NCI-H2196 (cell line): ENCODE measurements at regions not wholly inside any gene's neighbourhood (a gene's known extent, or its start where the extent isn't known, plus 50 kb on each side); places are given as distances from the start of the nearest gene placed in this dataset.

ENCODE experiments used
- DNase-seq: peaks from one replicate; lab custom pipeline; 2025; ENCODE audit not compliant: unreplicated experiment; lab: John Stamatoyannopoulos, UW

DNA sequence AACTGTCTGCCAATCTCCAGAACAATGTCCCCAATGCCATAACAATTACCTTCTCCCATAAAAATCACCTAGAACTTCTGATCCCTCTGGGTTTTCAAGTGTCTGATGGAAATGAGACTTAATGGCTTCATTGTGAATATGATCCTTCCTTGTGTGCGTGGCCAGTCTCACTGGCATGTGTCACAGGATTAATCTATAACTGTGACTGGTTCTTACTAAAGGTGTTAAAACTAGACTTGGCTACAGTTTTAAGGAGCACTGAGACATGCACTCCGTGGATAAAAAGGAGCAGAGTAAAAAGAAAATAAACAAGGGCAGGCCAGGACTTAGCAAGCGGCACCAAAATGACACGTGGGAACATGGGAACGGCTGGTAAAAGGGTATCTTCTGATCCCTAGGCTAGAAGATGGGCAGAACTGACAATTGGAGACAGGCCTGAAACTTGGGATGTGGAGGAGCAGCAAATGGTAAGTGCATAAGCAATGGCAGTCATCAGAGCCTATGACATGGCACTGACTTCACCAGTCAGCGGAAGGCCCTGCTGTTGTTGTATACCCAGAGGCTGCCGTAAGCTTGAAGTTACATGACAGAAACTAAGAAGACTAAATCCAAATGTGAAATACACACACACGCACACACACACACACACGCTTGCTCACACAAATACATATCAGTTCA is 256.6 kb upstream of the NOCT start:
- no peak for DNase-seq

DNA sequence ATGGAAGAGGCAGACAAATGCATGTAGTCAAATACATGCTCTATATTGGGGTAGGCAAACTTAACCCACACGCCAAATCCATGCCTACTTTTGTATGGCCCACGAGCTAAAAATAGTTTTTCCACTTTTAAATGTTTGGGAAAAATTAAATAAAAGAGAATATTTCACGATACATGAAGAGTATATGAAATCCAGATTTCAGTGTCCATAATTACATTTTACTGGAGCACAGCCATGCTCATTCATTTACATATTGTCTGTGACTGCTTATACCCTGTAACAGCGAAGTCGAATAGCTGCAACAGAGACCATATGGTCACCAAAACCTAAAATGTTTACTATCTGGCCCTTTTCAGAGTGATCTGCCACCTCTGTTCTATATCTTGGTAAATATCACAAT is 257.4 kb upstream of the NOCT start:
- no peak for DNase-seq

DNA sequence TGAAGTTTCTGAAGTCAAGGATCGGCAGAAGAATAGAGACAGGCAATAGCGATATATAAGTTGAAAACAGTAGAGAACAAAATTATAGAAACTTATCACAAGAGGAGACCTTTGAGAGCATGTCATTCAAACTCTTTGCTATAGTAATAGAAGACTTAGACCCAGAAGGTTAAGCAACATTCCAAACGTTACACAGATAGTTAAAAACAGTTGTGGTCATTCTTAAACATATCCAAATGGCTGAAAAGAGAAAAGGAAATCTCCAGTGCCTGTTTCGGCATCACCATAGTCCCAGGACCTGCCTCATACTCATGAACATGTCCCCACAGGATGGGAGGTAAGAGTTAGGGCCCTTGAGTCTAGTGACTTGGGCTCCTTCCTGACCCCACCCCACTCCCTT is 258.1 kb upstream of the NOCT start:
- DNase-seq, result no peak

DNA sequence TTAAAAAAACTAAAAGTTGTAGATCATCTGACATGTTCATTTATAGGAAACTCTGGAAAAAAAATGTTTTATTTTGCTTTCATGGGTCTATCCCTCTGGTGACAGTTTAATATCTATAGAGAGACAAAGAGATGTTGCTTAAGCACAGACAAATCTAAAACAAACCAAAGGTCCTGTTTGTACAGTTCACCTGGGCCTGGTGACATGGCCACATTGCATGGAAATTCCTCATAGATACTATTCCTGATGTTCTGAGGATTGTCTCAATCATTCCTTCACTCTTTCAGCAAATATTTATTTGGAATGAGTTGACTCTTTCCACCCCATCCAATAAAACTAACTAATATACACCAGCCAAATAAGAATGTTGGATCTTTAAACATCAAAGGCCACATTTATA is 259.1 kb upstream of the NOCT start:
- DNase-seq, result no peak

DNA sequence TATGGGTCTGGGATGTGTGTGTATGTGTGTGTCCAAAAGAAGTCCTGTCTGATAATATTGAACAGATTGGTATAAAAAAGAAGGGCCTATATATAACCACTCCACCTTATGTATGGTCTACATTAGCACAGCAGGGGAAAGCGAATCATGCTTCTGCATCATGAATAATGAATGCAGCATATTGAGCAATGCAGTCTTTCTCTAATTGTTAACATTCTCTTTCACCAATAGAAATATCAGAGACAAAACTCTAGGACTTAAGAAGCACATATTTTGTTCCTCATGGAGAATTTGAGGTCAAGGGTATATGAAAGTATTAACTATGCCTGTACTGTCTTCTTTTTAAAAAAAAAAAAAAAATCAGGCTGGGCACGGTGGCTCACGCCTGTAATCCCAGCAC is 264.3 kb upstream of the NOCT start:
- DNase-seq, result no peak

DNA sequence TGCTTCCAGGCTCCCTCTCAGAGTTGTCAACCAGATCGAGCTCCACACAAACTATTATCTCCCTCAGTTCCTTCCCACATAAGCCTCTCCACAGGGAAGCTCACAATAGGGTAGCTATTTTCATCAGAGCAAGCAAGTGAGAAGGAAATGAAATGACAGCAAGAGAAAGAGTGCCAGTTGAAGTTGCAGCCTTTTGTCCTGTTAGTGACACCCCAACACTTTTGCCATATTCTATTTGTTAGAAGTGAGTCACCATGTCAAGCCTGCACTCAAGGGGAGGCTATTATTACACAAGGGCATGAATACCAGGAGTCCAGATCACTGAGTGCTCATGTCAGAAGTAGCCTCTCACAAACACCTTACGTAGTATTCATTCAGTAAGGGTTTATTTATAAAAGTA is 266.3 kb upstream of the NOCT start:
- no peak for DNase-seq

DNA sequence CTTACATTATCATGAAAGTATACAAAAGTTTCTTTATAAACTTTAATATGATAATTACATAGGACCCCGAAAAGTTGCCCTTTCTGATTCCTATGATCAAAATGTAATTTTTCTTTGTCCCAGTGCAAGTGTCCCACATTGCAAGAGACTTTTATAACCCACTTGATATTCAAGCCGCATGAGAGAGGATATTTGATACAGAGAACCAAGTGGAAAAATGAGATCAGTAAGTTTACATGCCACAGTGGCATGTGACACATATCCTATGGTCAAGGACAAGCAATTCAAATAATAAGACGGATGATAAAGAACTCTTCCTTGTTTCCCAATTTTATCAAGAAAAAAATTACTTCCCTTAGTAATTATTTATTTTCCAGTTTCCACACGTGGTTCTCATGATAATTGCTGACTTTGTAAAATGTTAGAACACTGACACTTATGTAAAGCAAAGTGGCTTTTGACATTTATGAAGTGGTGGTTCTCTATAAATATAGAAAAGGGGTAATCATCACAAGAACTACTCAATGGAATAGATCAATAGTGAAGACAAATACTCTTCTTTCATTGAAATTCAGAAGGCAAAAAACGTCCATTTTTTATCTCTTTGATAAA is 273.7 kb upstream of the NOCT start:
- no peak for DNase-seq

DNA sequence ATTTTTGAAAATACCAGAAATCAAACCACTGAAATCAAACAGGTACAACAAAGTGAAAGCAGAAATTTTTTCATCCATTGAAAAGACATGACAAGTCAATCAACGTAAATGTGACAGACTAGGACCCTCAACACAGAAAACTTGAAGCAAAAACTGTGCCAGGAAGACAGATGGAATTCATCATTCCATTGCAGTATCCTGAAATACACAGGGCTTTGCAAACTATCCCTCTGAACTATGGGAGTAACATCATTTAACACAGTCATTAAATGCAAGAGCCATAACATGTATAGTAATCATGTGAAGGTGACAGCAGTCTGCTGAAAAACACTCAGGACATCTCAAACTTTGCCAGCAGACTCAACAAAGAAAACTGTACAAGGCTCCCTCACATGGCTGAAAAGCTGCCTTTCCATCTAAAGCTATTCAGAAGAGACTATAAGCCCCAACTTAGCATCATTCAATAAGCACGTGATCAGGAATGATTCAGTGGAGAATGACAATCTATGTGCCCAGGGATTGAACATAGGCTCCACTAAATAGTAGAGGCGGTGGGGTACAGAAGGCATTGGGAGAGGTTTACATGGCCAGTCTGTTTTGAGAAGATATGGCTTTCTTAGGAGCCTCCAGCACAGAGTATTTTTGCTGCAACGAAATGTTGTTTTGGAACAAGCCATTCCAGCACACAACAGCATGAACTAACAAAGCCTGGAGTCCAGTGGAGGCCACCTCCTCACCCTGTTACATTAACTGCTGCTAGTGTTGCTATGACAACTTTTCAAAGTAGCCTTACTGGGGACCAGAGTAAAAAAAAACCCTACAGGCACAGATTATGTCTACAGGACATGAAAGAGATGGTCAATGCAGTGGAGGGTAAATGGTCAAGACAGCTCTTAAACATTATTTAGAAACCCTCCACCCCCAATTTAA is 274.5 kb upstream of the NOCT start:
- no peak for DNase-seq

DNA sequence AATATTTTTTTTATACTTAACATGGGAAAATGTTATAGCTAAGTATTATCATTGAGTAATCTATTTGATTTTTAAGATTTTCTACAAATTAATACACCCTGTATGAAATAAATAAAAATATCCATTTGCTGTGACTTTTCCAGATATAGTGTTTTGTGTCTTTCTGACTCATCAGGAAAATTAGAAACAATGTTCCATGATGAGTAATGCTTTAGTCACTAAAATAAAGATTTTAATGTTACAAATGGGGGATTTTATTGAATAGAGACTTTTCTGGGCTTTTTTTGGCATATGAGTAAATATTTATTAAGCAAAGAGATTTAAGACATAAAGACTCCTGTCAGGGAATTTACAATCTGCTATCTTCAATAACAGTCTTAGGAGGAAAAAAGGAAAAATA is 279.2 kb upstream of the NOCT start:
- no peak for DNase-seq

DNA sequence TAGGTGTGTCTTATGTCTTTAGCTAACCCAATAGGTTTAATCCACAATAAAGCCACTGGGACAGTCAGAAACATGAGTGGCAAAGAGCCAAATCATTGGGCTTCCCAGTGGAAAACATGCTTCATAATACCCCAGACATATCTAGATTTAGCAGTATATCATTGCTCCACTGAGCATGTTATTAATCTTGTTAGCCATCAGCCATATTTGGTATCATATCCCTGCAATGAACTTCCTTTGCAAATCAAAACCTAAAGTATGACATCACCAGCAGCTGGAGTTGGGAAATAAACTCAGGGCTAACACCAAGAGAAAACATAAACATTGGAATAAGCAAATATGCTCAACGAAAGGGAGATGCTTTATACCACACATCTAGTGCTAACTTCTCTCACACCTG is 280.8 kb upstream of the NOCT start:
- DNase-seq, result no peak

DNA sequence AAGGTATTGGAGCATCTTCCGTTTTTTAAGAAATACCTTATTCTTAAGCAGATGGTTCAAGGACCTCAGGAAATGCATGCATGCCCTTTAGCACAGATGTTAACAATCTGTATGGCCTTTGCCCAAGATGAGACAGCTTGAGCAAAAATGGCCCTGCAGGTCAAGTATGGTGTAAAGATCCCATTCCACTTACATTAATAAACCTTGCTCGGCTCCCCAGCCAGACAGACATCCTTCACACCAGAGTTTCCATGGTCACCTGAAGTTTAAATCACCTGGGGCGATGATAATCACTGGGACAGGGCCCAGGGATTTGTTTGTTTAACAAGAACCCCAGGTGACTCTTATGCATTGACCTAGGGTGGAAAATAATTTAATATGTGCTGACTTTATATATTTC is 287.0 kb upstream of the NOCT start:
- no peak for DNase-seq

DNA sequence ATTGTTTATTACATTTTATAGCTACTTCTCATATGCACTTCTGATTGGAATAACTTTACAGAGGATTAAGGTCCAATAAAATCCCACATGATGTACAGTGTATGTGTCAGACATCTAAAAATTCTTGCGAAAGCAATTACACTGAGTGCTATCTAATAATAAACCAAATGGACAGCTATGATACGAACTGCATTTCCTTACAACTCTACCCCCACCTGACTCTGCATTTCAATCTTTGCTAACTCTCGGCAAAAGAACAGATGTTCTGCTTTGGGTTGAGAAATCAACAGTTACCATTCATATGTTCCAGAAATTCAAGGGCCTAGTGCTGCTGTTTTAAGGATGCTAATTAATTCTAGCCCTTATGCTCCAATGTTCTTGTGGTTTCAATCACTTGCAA is 287.9 kb upstream of the NOCT start:
- no peak for DNase-seq

DNA sequence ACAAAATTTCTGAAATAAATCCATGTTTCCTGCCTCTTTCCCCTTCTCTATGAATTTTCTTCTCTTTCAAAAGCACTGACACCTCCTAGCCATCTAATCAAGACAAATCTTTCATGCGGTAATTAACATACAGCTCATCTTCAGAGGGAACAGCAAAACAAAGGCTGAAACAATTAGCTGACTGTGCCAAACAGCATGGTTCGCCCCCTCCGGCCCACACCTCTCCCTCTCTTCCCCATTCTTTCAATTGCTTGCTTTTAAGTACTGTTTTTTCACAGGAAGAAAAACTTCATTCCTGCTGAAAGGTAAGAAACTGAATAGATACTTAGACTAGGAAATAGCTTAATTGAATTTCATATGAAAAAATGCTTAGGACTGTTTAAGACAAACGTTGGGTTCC is 291.1 kb upstream of the NOCT start:
- DNase-seq, result no peak

DNA sequence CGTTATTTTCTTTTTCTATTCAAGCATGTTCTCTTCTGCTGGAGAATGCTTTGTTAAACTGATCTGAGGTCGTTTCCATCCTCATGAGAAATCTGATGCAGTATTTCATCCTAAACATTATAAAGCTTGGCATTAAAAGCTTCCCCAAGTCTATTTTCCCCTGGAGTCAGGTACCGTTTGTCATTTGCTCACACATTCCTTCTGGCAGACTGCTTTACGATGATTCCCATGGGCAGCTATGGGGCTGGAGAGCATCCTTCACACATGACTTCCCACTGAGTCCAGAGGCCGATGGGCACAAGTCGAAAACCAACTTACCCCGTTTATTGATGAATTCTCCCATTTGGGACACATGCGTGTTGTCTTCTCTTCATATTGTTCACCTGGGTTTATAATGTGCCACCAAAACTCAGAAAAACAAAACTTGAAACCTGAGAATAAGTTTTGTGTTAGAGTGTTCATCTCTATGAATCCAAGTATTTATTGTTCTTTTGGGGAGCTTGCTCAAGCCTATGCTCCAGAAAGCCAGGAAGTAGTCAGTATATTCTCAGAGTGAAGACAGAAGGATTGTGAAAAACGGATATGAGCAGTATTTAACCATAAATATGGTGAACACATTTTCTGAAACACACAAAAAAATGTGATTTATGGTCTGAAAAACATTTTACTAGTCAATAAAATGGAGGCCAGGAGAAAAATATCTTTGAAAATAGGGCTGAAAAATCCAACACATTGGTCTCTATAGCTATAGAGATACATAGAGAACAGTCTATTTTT is 298.8 kb upstream of the NOCT start:
- DNase-seq, result no peak

DNA sequence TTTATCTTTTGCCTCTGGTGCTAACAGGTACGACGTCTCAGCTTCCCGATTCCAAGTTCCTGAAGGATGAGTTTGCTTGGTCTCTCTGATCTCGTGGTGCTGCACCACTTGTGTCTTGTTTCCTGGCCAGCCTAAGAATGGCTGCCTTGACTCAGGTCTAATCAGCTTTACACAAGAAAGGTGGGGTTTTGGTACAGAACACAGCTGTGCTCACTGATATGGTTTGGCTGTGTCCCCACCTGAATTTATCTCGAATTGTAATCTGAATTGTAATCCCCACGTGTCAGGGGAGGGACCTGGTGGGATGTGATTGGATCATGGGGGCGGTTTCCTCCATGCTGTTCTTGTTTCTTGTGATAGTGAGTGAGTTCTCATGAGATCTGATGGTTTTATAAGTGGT is 305.3 kb upstream of the NOCT start:
- no peak for DNase-seq

DNA sequence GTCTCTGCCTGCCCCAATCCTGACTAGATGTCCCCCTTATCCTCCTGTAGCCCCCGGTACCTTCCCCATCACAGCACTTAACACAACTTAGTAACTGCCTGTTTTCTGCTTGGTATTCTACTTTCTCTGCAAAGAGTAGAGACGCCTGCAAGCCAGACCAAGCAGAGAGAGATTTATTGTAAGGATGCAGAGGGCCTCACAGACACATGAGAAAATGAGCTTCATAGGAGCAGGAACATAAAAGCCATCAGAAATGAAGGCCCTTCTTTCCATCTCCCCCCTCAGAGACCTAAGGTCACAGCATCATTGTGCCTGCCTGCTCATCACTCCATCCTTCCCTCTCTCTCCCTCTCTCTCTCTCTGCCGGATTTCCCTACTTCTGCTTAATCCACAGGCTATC is 305.7 kb upstream of the NOCT start:
- DNase-seq, result no peak

DNA sequence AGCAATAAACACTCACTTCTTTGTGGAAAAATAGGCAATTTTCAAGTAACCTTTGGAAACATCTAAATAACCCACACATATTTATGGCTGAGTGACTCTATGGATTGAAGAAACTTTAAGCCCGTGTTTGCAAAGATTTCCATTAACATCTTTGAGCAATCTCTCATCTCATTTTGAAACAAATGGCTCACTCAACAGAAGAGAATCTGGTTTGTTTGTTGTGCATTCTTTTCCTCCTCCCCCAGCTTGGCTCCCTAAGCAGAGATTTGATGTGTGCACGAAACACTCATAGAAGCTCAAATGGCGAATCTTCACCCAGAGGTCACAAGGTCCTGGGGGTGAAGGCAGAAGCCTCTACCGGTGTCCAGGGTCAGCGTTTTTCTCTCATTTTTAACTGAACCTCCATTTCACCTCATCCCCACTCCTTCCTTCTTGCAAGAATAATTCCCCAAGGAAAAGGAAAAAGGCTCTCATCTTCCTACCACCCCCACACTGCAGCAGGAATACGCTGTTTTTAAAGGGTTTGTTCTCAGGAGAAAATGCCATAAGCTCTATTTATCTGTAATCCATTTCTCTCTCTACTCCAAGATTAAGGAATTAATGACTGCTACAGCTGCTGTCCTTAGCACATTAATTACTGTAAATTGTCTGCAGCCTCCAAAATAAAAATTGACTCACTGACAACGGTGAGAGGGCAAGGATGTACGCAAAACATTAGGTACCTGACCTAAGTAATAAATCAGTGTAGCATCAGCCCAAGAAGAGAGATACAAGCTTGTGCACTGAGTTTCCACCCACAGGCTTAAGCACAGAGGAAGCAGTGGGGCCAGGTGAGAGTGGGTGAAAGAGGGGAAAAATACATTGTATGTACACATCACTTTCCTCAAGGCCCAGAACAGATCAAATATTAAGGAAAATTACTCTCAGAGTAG is 307.6 kb upstream of the NOCT start:
- DNase-seq, result no peak

DNA sequence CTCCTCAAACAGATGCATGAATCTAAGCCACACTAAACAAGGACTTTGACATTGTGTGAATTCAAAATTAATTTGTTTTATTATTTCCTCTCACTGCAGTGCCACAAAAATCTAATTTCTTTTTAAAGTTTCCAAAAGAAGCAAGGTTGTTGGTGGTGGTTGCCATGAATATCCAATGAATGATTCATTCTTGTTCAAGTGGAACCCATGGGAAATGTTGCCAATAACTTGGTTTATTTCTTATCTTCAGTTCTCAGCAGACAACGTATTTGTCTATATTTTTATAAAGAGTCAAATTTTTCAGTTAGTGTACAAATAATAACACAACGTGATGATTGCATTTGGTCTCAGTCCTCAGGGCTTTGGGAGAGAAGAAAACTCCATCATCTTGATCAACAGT is 309.4 kb upstream of the NOCT start:
- DNase-seq, result no peak

DNA sequence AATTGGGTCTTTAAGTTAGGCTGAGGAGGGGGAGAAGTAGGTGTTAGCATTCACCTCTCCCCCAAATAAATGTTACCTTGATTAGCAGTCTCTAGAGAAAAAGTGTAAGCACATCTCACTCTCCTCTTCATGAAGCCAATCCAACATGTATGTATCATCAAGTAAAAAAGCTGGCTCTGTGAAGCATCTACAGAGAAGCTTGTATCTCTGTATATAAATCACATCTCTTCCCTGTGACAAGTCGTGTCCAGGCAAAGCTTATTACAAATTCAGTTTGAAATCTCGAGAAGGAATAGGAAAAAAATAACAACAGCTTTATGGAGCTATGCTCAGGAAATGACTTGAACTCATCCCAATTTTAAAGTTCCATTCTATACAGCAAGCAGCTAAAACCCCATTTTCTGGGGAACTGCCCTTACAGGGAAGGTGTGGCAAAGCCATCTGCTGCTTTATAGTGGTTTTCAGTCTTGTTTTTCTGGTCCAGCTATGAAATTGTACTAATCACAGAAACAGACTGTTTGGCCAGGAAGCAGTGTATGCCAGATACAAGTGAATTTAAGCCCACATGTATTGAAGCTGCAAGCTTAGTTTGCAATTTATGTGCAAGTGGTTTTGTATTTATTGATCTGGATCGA is 313.3 kb upstream of the NOCT start:
- DNase-seq, result no peak

DNA sequence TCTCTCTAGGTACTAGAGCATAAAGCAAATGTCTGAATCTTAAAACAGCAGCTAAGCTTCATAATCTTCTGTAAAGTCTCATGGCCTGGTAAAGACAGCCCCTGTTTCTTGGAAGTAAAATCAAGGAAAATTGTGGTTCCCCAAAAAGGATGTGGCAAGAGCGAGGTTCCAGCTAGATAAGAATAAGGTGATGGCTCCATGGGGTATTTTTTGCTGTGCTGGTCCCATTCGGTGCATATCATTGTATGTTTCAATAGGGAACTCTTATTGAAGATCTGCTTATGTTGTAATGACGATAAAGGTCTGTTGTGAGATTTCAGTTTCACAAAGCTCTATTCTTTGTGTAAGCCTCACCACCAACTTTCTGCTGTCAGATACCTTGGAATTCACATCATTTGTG is 316.9 kb upstream of the NOCT start:
- DNase-seq, result no peak
